CD4-positive, alpha-beta T cell treated with Interferon alpha-2 for 1 hour (primary cell): ENCODE measurements at regions not wholly inside any gene's neighbourhood (a gene's known extent, or its start where the extent isn't known, plus 50 kb on each side); places are given as distances from the start of the nearest gene placed in this dataset.

ENCODE experiments used
- DNase-seq, 2 donors: peaks; one replicate each; pipeline ENCODE4 v3.0.0-alpha.2; 2020 to 2022

GRCh38 chr13:89752394-89752793 is 1595.1 kb upstream of the MIR17HG start:
- no peak for DNase-seq

DNA sequence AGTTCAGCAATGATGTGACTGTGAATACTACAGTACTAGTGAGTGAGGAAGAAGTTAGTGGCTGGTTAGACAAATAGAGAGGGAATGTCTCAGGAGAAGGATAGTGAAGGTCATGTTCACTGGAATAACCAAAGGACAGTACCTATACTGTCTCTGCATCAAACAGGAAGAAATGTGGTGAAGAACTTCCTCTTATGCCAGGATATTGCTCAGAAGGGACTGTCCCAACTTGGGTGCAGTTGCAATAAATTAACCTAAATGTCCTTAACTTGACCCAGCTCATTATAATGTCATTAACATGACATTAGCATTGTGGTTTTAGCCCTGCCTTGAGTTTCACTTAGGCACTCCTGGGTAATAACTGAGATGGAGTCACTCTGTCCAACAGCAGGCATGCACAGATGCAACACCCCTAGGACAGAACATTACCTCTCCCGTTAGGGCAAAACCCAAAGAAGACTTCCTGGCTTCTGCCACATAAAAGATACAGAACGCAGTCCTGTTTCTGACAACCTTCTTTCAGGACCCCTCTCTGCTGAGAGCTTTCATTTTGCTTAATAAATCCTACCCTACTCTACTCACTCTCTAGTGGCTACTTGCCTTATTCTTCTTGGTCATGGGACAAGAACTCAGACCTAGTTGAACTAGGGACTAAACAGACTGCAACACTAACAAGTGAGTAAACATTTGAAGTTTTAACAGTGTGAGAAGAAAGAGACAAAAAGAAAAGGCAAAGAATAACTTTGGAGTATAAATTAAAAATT is 1591.6 kb upstream of the MIR17HG start:
- no peak for DNase-seq

DNA sequence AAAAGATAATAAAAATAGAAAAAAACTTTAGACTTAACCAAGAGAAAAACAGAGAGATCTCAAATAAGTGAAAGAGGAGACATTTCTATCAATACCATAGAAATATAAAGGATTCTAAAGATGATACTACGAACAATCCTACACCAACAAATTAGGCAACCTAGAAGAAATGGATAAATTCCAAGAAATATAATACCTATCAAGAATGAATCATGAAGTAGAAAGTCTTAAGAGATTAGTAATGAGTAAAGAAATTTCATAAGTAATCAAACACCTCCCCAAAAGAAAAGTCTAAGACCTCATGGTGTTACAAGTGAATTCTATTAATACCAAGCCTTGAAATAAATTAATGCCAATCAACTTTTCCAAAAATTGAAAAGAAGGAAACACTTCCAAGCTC is 1584.5 kb upstream of the MIR17HG start:
- no peak for DNase-seq

DNA sequence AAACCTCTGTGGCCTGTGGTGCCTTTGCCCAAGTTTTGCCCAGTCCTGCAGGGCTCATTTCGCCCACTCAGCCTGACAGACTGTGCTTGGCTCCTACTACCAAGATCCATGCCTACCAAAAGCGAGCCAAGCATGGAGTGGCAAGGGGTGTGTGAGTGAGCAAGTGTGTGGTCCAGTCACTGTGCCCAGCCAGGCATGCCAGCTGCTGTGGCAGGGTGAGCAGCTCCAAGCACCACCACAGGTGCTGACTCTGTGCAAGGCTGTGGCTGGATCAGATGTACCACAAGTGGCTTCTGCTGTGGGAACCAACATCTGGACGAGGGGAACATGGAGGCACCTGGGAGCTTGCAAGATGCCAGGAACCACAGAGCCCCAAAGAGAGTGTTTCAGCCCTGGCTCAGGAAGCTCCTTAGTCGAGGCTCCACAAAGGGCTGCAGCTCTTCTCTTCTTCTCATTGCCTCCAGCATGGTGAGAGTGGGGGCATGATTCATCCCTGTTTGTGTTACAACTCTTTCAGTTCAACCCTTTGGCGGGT is 1564.2 kb upstream of the MIR17HG start:
- DNase-seq: no peak

DNA sequence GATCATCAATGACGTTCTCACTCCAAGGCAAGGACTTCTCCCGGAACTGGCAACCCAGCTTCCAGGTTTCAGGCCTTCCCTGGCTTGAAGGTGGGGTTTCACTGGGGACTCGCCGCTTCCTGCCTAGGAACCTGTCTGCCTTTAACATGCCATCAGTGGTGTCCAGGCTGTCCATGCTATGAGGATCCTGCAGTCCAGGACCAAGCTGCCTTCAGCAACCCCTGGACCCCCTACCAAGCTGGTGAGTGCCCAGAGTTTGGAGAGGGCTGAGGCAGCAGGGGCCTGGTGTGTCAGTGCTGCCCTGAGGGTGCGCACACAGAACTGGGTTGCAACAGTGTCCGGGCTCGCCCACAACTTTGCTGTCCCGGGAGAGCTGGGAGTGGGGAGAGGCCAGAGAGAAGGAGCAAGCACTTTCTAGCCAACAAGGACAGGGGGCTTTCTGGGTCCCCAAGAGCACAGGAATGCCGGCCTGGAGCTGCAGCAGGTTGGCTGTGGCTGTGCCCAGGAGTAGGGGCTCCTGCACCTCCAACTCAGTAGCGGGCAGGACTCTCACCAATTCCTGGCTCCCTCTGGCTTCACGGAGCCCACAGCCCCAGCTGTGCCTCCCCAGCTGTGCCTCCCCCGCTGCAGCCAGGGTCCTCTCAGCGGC is 1563.2 kb upstream of the MIR17HG start:
- DNase-seq: no peak

GRCh38 chr13:89786531-89786930 is 1561.0 kb upstream of the MIR17HG start:
- DNase-seq: no peak

GRCh38 chr13:89790696-89791095 is 1556.8 kb upstream of the MIR17HG start:
- DNase-seq: no peak

- no peak for DNase-seq
These were observed 1555.4 kb upstream of the MIR17HG start for GRCh38 chr13:89791971-89792630.

GRCh38 chr13:89796196-89796595 is 1551.3 kb upstream of the MIR17HG start:
- DNase-seq: no peak

GRCh38 chr13:89803839-89804238 is 1543.6 kb upstream of the MIR17HG start:
- DNase-seq: no peak

DNA sequence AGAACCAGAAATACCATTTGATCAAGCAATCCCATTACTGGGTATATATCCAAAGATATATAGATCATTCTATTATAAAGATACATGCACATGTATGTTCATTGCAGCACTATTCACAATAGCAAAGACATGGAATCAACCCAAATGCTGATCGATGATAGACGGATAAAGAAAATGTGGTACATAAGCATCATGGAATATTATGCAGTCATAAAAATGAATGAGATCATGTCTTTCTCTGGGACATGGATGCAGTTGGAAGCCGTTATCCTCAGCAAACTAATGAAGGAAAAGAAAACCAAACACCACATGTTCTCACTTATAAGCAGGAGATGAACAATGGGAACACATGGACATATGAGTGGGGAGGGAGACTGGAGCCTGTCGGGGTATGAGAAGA is 1540.9 kb upstream of the MIR17HG start:
- no peak for DNase-seq

DNA sequence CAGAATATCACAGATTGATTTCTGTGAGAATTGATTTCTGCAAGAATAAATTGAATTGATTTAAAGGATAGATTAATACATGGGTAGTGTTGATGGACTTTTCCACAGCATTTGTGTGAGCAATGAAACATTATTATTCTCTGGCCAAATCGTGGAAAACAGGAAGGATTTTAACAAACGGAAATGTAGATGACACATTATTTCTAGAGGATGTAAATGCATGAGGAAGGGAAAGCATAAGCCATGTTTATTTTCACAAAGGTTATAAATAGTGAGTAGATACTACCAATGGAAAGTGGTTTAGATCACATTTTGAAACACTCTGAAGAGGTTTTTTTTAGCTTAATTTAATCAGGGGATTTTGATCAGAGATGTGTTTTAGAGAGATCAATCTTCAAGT is 1534.6 kb upstream of the MIR17HG start:
- DNase-seq: no peak

DNA sequence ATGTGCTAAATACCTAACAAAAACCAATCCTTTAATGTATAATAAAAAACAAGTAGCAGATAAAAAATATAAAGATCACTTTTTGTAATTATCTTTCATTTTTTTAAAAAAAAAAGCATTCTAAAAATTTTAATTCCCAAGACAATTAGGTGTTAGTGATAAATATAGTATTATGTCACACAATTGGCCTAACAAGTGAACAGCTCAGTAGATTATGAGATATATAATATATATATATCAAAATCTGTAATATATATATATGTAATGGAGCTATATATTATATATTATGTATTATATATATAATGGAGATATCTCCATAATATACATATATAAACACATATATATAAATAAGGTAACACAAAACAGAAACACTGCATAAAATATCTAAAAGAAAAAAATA is 1531.1 kb upstream of the MIR17HG start:
- DNase-seq: no peak

DNA sequence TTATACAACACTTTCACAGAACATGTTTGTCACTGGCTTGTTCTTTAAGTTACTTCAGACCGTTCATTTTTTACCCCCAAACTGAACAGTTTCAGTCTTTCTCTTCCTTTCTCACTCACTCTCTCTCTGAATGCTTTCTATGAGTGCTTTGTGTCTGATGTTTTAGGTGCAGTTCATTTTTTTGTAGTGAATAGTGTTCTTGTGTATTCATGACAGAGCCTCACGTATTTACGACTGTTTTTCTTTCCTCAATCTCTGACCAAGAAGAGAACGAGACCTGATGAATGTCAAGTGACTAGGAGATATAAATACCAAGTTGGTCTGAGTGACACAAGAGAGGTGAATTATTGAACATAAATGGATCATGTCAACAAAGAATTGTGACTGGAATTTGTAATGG is 1525.0 kb upstream of the MIR17HG start:
- DNase-seq: no peak

DNA sequence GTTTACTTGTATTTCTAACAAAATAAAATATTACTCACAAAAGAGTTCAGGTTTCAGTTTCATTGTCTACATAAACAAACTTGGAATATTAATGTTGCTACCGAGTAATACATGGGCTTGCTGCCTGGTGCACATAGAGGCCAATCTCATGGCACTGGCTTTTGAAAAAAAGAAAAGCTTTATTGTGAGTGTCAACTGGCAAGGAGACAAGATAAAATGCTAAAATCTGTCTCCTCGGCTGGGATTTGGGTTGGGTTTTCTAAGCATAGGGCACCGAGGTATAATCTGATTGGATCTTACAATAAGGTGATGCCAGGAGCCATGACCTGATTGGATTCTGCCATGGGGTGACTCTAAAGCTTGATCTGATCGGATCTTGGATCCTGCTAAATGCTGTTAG is 1519.9 kb upstream of the MIR17HG start:
- DNase-seq: no peak

- no peak for DNase-seq
These were observed 1519.0 kb upstream of the MIR17HG start for GRCh38 chr13:89828506-89828905.

- DNase-seq: no peak
These were observed 1516.3 kb upstream of the MIR17HG start for GRCh38 chr13:89831157-89831556.

GRCh38 chr13:89832827-89833226 is 1514.7 kb upstream of the MIR17HG start:
- DNase-seq: no peak

- no peak for DNase-seq
These were observed 1503.9 kb upstream of the MIR17HG start for GRCh38 chr13:89843621-89844020.

GRCh38 chr13:89845874-89846273 is 1501.6 kb upstream of the MIR17HG start:
- DNase-seq: no peak

- DNase-seq: no peak
These were observed 1500.4 kb upstream of the MIR17HG start for GRCh38 chr13:89846926-89847585.

DNA sequence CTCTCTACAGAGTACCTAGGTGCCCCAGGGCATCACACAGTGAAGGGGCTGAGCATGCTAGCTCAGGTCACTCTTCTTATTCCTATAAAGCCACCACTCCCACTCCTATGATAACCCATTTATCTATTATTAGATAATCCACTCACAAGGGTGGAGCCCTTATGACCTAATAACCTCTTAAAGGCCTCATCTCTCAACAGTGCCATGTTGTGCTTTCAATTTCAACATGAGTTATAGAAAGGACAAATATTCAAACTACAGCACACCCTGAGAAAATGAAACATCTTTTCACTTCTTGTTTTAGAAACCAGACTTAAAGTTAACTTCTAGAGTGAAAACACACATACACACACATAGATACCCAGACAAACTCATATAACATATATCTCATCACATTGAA is 1494.9 kb upstream of the MIR17HG start:
- no peak for DNase-seq

DNA sequence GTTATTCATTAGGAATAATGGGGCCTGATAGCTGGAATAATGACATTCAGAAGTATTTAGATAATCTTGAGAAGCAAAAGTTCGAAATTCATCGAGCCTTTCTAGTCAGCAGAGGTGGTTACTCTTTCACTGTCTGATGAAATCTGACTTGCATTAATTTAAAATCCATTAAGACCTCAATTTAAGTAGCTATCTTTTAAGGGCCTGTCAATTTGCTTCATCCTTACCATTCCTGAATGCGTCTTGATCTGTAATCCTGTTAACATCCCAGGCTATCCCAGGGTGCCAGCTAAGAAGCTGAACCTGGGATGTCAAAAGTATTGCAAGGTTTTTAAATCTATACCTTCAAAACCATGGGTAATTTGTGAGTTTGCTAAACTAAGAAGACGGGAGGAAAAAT is 1491.0 kb upstream of the MIR17HG start:
- DNase-seq: no peak
